ENCODE measurements at regions not wholly inside any gene's neighbourhood (a gene's known extent, or its start where the extent isn't known, plus 50 kb on each side); places are given as distances from the start of the nearest gene placed in this dataset.
A peak's percentile ranks its signal among the peaks of the same experiment; 100 is the strongest.

DNA sequence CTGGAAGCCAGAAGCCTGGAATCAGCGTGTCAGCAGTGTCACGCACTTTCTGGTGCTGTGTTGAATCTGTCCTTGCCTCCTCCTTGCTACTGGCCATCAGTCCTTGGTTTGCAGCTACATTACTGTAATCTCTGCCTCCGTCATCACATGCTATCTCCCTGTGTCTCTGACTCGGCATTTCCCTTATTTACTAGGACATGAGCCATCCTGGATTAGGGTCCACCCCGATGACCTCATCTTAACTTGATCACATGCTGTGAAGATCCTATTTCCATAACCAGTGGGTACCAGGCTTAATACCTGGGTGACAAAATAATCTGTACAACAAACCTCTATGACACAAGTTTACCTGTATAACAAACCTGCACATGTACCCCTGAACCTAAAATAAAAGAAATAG lies 518.0 kb upstream of the KLF6 start:
- Histone ChIP-seq H3K9me3 (ENCODE audit: control insufficient read depth, low read depth, low read length) (no peaks in the 10 kb centered on the region), H3K27me3 (ENCODE audit: control insufficient read depth, extremely low read depth, insufficient read depth, low read length) (no peaks in the 10 kb centered on the region), H4K20me1 (ENCODE audit: control insufficient read depth, extremely low read depth, insufficient read depth, low read length) (no peaks in the 10 kb centered on the region), H3K4me1 (ENCODE audit: control insufficient read depth, extremely low read depth, insufficient read depth, low read length) (peaks cover 4% of the 10 kb centered on the region), H2AFZ (ENCODE audit: control insufficient read depth, low read length) (peak overlapping the region; percentile 6), H3K9me1 (ENCODE audit: control insufficient read depth, extremely low read depth, insufficient read depth, low read length) (no peaks in the 10 kb centered on the region), H3K79me2 (ENCODE audit: control insufficient read depth, insufficient read depth, low read length) (no peaks in the 10 kb centered on the region), H3K4me2 (ENCODE audit: control insufficient read depth, extremely low read depth, insufficient read depth, low read depth, low read length) (no peak overlapping the region), H3K36me3 (ENCODE audit: control insufficient read depth in 2 of 2, extremely low read depth in 1 of 2, insufficient read depth in 2 of 2, low read length in 2 of 2) (no peaks in the 10 kb centered on the region), H3K9ac (ENCODE audit: control insufficient read depth, extremely low read depth, insufficient read depth, low read length) (no peak overlapping the region), H3K27ac (ENCODE audit: control insufficient read depth, insufficient read depth, low read length) (no peak overlapping the region), H3K4me3 (ENCODE audit: control insufficient read depth in 2 of 3, extremely low read depth in 1 of 3, insufficient read depth in 2 of 3, low read depth in 1 of 3, low read length in 3 of 3) (no peak overlapping the region)
- DNase-seq (ENCODE audit: low read depth, low spot score) (no peak), FAIRE-seq (no peak)
- dilution Hi-C loops (cut with MboI; ENCODE audit: extremely low pct_ligation_motif_present, low sequenced_read_pairs), result no loop called here
- TF ChIP-seq, protein P1, sequence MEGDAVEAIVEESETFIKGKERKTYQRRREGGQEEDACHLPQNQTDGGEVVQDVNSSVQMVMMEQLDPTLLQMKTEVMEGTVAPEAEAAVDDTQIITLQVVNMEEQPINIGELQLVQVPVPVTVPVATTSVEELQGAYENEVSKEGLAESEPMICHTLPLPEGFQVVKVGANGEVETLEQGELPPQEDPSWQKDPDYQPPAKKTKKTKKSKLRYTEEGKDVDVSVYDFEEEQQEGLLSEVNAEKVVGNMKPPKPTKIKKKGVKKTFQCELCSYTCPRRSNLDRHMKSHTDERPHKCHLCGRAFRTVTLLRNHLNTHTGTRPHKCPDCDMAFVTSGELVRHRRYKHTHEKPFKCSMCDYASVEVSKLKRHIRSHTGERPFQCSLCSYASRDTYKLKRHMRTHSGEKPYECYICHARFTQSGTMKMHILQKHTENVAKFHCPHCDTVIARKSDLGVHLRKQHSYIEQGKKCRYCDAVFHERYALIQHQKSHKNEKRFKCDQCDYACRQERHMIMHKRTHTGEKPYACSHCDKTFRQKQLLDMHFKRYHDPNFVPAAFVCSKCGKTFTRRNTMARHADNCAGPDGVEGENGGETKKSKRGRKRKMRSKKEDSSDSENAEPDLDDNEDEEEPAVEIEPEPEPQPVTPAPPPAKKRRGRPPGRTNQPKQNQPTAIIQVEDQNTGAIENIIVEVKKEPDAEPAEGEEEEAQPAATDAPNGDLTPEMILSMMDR (optimal IDR thresholded peaks at IDR 0.05 in 1 of 3, IDR thresholded peaks at IDR 0.05 in 1 of 3, conservative IDR thresholded peaks at IDR 0.05 in 1 of 3; ENCODE audit: extremely low read depth in 1 of 3, insufficient read depth in 2 of 3, low read length in 3 of 3), result no peak
- TF ChIP-seq EZH2 (IDR thresholded peaks at IDR 0.05; ENCODE audit: low read length), result no peak

DNA sequence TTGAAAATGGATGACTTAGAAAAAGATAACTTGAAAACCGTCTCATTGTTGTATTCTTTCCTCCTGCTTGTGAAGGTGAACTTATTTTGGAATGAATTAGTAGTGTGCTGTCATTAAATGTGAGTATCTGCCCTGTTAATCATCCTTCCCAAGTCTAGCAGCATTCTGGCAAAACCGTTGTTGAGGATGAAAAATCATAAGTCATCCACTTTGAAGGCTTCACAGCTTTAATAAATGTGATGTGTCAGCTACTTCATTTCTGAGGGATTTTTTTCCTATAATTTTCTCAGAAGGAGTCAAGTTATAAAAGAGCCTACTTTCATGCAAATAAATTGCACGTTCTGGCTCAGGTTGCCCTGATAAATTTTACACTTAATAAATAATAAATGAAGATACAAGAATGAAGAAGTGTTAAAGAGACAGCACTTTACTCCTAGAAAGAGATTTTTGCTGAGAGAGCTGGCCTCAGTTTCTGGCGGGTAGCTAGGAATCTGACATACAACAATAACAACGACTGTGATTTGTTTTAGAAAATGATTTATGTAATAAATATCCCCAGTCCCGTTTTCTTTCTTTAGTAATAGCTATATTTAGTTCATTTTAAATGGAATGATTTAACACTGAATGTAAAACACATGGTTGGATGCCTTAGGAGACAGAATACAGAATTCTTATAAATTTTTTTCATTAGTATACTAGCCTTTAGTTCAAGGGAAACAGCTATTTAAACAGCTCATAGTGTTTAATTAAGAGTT lies 516.5 kb upstream of the KLF6 start:
- no peak overlapping the region for H2AFZ ChIP-seq (ENCODE audit: control insufficient read depth, low read length)
- H3K27me3 ChIP-seq (ENCODE audit: control insufficient read depth, extremely low read depth, insufficient read depth, low read length), result no peaks in the 10 kb centered on the region
- H3K4me3 ChIP-seq (ENCODE audit: control insufficient read depth in 2 of 3, extremely low read depth in 1 of 3, insufficient read depth in 2 of 3, low read depth in 1 of 3, low read length in 3 of 3), result no peak overlapping the region
- no peak overlapping the region for H3K27ac ChIP-seq (ENCODE audit: control insufficient read depth, insufficient read depth, low read length)
- H3K79me2 ChIP-seq (ENCODE audit: control insufficient read depth, insufficient read depth, low read length), result no peaks in the 10 kb centered on the region
- no peaks in the 10 kb centered on the region for H3K9me1 ChIP-seq (ENCODE audit: control insufficient read depth, extremely low read depth, insufficient read depth, low read length)
- H3K9ac ChIP-seq (ENCODE audit: control insufficient read depth, extremely low read depth, insufficient read depth, low read length), result no peak overlapping the region
- dilution Hi-C loops (cut with MboI; ENCODE audit: extremely low pct_ligation_motif_present, low sequenced_read_pairs), result no loop called here
- H3K36me3 ChIP-seq (ENCODE audit: control insufficient read depth in 2 of 2, extremely low read depth in 1 of 2, insufficient read depth in 2 of 2, low read length in 2 of 2), result no peaks in the 10 kb centered on the region
- H3K4me1 ChIP-seq (ENCODE audit: control insufficient read depth, extremely low read depth, insufficient read depth, low read length), result no peaks in the 10 kb centered on the region
- no peak for FAIRE-seq
- no peaks in the 10 kb centered on the region for H4K20me1 ChIP-seq (ENCODE audit: control insufficient read depth, extremely low read depth, insufficient read depth, low read length)
- TF ChIP-seq EZH2 (IDR thresholded peaks at IDR 0.05; ENCODE audit: low read length), result no peak
- TF ChIP-seq, protein P1 (optimal IDR thresholded peaks at IDR 0.05 in 1 of 3, IDR thresholded peaks at IDR 0.05 in 1 of 3, conservative IDR thresholded peaks at IDR 0.05 in 1 of 3; ENCODE audit: extremely low read depth in 1 of 3, insufficient read depth in 2 of 3, low read length in 3 of 3), result no peak
- no peak overlapping the region for H3K4me2 ChIP-seq (ENCODE audit: control insufficient read depth, extremely low read depth, insufficient read depth, low read depth, low read length)
- DNase-seq (ENCODE audit: low read depth, low spot score), result no peak
- H3K9me3 ChIP-seq (ENCODE audit: control insufficient read depth, low read depth, low read length), result no peaks in the 10 kb centered on the region

Measured in keratinocyte (primary cell).